PC-9 (cell line): ENCODE measurements at regions not wholly inside any gene's neighbourhood (a gene's known extent, or its start where the extent isn't known, plus 50 kb on each side); places are given as distances from the start of the nearest gene placed in this dataset.

Experiments used
- BruUV-seq: library from RNA; stranded (reverse); fragments of 400-500 nt; replicated peaks from 2 replicates; lab custom pipeline; 2021; lab: Mats Ljungman, UMichigan
- CTCF ChIA-PET: fragments of 300-600 bp; sonication (Branson Sonifier 250); formaldehyde crosslinking; loops from one replicate; lab custom pipeline; 2022; ENCODE audit warnings: antibody characterized with exemption; lab: Charles Lee
- POLR2A ChIA-PET: fragments of 300-600 bp; sonication (Branson Sonifier 250); formaldehyde crosslinking; loops from one replicate; lab custom pipeline; 2022; ENCODE audit warnings: antibody characterized with exemption; ENCODE audit not compliant: unreplicated experiment; lab: Charles Lee
- DNase-seq, 2 experiments: peaks; one replicate each; pipeline versions ENCODE4 v3.0.0 to v3.0.0-alpha.2; 2015 to 2022; ENCODE audit warnings: mixed read lengths in 1 of 2
- H2AFZ ChIP-seq: fragments of 200-600 bp; sonication (generic); 2 replicates; pipeline ENCODE4 v1.8.1; 2017; ENCODE audit warnings: antibody characterized with exemption
- H3F3A ChIP-seq: fragments of 200-600 bp; sonication (generic); 2 replicates; pipeline ENCODE4 v1.8.1; 2017; ENCODE audit warnings: antibody characterized with exemption, mild to moderate bottlenecking, low read depth; ENCODE audit not compliant: insufficient read depth
- H3K27ac ChIP-seq: fragments of 200-600 bp; sonication (generic); 2 replicates; pipeline ENCODE4 v1.6.1; 2016; ENCODE audit warnings: mixed run types
- H3K27me3 ChIP-seq: fragments of 200-600 bp; sonication (generic); 2 replicates; pipeline ENCODE4 v1.6.1; 2016; ENCODE audit warnings: low read depth, mixed run types; ENCODE audit not compliant: insufficient read depth
- H3K36me3 ChIP-seq: fragments of 200-600 bp; sonication (generic); 2 replicates; pipeline ENCODE4 v1.6.1; 2016; ENCODE audit warnings: low read depth, mixed run types
- H3K4me1 ChIP-seq: fragments of 200-600 bp; sonication (generic); replicated peaks from 2 replicates; pipeline ENCODE4 v1.6.1; 2016; ENCODE audit warnings: mixed run types; ENCODE audit not compliant: insufficient read depth
- H3K4me2 ChIP-seq: fragments of 200-600 bp; sonication (generic); 2 replicates; pipeline ENCODE4 v1.6.1; 2017; ENCODE audit warnings: mixed run types
- H3K4me3 ChIP-seq: fragments of 200-600 bp; sonication (generic); 2 replicates; pipeline ENCODE4 v1.6.1; 2016; ENCODE audit warnings: mixed run types
- H3K79me2 ChIP-seq: fragments of 200-600 bp; sonication (generic); 2 replicates; pipeline ENCODE4 v1.6.1; 2017; ENCODE audit warnings: low read depth, mixed run types
- H3K9me2 ChIP-seq: fragments of 200-600 bp; sonication (generic); 2 replicates; pipeline ENCODE4 v1.8.1; 2017; ENCODE audit warnings: mild to moderate bottlenecking; ENCODE audit not compliant: insufficient read depth
- H3K9me3 ChIP-seq: fragments of 200-600 bp; sonication (generic); 2 replicates; pipeline ENCODE4 v1.8.1; 2016; ENCODE audit warnings: low read depth; ENCODE audit not compliant: insufficient read depth
- H4K20me1 ChIP-seq: fragments of 200-600 bp; sonication (generic); 2 replicates; pipeline ENCODE4 v1.8.1; 2017; ENCODE audit not compliant: insufficient read depth
- EZH2 ChIP-seq: fragments of 200-600 bp; sonication (generic); IDR thresholded peaks from 2 replicates; pipeline ENCODE4 v1.8.0; 2017; ENCODE audit warnings: antibody characterized with exemption, low read depth
- intact Hi-C: fragments of 100-400 bp; cut with micrococcal nuclease; formaldehyde crosslinking; loops from one replicate; pipeline ENCODE4 v1.10.0; 2022; ENCODE audit not compliant: unreplicated experiment
- TF ChIP-seq, protein P1 (sequence below): fragments of 200-600 bp; sonication (generic); conservative IDR thresholded peaks from 2 replicates; pipeline ENCODE4 v1.6.1; 2017; ENCODE audit warnings: mixed run types, antibody characterized with exemption, mild to moderate bottlenecking, moderate library complexity

DNA sequence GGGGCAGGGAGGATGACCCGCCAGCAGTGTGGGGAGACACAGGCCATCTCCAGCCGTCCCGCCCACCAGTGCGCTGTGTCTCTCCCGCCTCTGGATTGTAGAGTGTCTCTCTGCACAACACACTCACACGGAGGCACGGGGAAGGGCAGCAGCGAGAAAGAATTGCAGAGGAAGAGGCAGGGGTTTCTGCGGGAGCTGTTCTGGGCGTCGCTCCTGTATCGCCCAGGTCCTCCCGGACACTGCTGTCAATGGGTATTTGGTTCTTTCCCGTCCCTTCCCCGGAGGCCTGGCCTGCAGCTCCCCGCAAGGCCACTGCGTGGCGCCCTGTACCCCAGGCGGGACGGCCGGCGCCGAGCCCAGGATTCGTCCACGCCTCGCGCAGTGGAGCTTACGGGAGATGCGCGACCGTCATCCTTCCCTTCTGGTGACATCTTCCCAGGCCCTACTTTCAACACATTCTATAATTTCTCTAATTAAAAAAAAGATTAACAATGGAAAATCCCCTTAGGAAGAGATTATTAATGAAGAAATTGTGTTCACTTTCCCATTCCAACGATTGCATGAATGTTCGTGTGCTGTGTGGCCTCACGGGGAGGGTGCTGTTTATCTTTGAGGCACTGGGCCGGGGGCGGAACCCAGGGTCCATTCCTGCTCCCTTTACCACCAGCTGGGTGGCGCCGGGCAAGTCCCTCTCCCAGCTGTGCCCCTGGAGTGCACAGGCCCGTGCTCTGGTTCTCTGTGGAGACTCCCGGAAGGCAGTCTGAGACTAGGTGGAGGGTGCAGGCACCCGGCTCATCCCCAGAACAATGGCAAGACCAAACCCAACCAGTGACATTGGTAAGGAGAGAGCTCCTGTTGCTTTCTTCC is 95.7 kb downstream of the CPZ start:
- BruUV-seq, result no TSS peak
- H3K79me2 ChIP-seq, result no peaks in the 10 kb centered on the region
- H3K36me3 ChIP-seq, result no peaks in the 10 kb centered on the region
- H3K4me3 ChIP-seq, result no peak overlapping the region
- CTCF ChIA-PET, result no interaction called here
- no peaks in the 10 kb centered on the region for H4K20me1 ChIP-seq
- no peak overlapping the region for H3K4me2 ChIP-seq
- no peaks in the 10 kb centered on the region for H3K9me2 ChIP-seq
- no peak overlapping the region for H3K27ac ChIP-seq
- H3K4me1 ChIP-seq, result no peaks in the 10 kb centered on the region
- no peaks in the 10 kb centered on the region for H3F3A ChIP-seq
- no peak overlapping the region for H2AFZ ChIP-seq
- peaks cover 77% of the 10 kb centered on the region for H3K27me3 ChIP-seq
- intact Hi-C loops, result loop anchor here (2.0 kb wide), 1 partner anchor 231 kb away; no protein-coding TSS in a partner anchor
- POLR2A ChIA-PET, result interaction anchor here (0.6 kb wide), 1 partner anchor 55 kb away, joined by 3 read pairs; no protein-coding TSS in a partner anchor
- TF ChIP-seq, protein P1, sequence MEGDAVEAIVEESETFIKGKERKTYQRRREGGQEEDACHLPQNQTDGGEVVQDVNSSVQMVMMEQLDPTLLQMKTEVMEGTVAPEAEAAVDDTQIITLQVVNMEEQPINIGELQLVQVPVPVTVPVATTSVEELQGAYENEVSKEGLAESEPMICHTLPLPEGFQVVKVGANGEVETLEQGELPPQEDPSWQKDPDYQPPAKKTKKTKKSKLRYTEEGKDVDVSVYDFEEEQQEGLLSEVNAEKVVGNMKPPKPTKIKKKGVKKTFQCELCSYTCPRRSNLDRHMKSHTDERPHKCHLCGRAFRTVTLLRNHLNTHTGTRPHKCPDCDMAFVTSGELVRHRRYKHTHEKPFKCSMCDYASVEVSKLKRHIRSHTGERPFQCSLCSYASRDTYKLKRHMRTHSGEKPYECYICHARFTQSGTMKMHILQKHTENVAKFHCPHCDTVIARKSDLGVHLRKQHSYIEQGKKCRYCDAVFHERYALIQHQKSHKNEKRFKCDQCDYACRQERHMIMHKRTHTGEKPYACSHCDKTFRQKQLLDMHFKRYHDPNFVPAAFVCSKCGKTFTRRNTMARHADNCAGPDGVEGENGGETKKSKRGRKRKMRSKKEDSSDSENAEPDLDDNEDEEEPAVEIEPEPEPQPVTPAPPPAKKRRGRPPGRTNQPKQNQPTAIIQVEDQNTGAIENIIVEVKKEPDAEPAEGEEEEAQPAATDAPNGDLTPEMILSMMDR, result peak; percentile 46; the same call in 1 of the 2 replicates
- TF ChIP-seq EZH2, result no peak
- peak in 1 of 2 experiments; percentile 31 for DNase-seq
- H3K9me3 ChIP-seq, result no peaks in the 10 kb centered on the region

DNA sequence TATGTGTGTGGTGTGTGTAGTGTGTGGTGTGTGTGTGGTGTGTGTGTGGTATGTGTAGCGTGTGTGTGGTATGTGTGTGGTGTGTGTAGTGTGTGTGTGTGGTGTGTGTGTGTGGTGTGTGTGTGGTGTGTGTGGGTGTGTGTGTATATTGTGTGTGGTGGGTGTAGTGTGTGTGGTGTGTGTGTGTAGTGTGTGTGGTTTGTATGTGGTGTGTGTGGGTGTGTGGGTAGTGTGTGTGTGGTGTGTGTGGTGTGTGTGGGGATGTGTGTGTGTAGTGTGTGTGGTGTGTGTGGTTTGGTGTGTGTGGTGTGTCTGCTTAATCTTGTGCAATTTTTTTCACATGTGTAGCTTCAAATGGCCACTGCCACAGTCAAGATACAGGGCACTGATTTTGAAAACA is 94.5 kb downstream of the CPZ start:
- Histone ChIP-seq H3K4me1 (no peaks in the 10 kb centered on the region), H3K9me2 (no peaks in the 10 kb centered on the region), H3K4me2 (no peak overlapping the region), H3F3A (no peaks in the 10 kb centered on the region), H4K20me1 (no peaks in the 10 kb centered on the region), H3K27me3 (peaks cover 77% of the 10 kb centered on the region), H2AFZ (no peak overlapping the region), H3K27ac (no peak overlapping the region), H3K9me3 (no peaks in the 10 kb centered on the region), H3K4me3 (no peak overlapping the region), H3K79me2 (no peaks in the 10 kb centered on the region), H3K36me3 (no peaks in the 10 kb centered on the region)
- no peak for TF ChIP-seq EZH2
- TF ChIP-seq, protein P1, result no peak
- no peak for DNase-seq
- ChIA-PET POLR2A (no interaction called here), CTCF (no interaction called here)
- intact Hi-C loops, result no loop called here
- no TSS peak for BruUV-seq

DNA sequence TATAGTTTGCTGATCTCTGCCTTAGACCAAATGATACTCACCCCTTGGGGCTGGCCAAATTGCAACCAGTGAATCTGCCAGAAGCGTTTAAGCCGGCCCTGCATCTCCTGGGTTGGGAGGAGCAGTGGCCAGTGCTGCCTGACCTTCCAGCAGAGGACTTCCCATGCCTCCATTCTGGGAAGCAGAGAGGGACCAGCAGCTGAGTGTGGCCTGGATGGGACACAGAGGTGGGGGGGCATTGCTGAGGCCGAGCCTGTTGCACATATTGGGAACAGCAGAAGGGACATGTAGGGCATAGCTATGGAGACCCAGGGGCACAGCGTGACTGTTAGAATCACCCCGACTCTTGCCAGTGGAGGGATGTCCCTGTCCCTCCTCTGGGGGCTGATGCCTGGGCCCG is 93.3 kb downstream of the CPZ start:
- no peaks in the 10 kb centered on the region for H4K20me1 ChIP-seq
- H3K4me3 ChIP-seq, result no peak overlapping the region
- H3K9me2 ChIP-seq, result no peaks in the 10 kb centered on the region
- H3K9me3 ChIP-seq, result no peaks in the 10 kb centered on the region
- TF ChIP-seq, protein P1, result no peak
- TF ChIP-seq EZH2, result no peak
- POLR2A ChIA-PET, result no interaction called here
- BruUV-seq, result no TSS peak
- no peak overlapping the region for H3K4me2 ChIP-seq
- H3K27ac ChIP-seq, result no peak overlapping the region
- H3K4me1 ChIP-seq, result no peaks in the 10 kb centered on the region
- CTCF ChIA-PET, result no interaction called here
- H3K36me3 ChIP-seq, result no peaks in the 10 kb centered on the region
- H2AFZ ChIP-seq, result no peak overlapping the region
- intact Hi-C loops, result no loop called here
- H3F3A ChIP-seq, result no peaks in the 10 kb centered on the region
- H3K79me2 ChIP-seq, result no peaks in the 10 kb centered on the region
- peaks cover 77% of the 10 kb centered on the region for H3K27me3 ChIP-seq
- no peak for DNase-seq
